ENCODE measurements at regions not wholly inside any gene's neighbourhood (a gene's known extent, or its start where the extent isn't known, plus 50 kb on each side); places are given as distances from the start of the nearest gene placed in this dataset.

GRCh38 chr13:37209621-37210580 is 104.4 kb upstream of the CSNK1A1L start:
- DNase-seq (ENCODE audit: low spot score), result no peak
- TF ChIP-seq CTCF (IDR thresholded peaks at IDR 0.05; ENCODE audit: unreplicated experiment), result no peak
- no peaks in the 10 kb centered on the region for H3K4me1 Mint-ChIP-seq (ENCODE audit: unreplicated experiment)
- H3K4me3 Mint-ChIP-seq (ENCODE audit: unreplicated experiment), result no peak overlapping the region
- no peaks in the 10 kb centered on the region for H3K9me3 Mint-ChIP-seq (ENCODE audit: unreplicated experiment)
- H3K27ac Mint-ChIP-seq (ENCODE audit: unreplicated experiment), result no peak overlapping the region
- H3K27me3 Mint-ChIP-seq (ENCODE audit: unreplicated experiment), result no peaks in the 10 kb centered on the region
- H3K36me3 Mint-ChIP-seq (ENCODE audit: low read depth, unreplicated experiment), result no peaks in the 10 kb centered on the region

GRCh38 chr13:37207691-37208451 is 102.4 kb upstream of the CSNK1A1L start:
- H3K4me3 Mint-ChIP-seq (ENCODE audit: unreplicated experiment), result no peak overlapping the region
- H3K9me3 Mint-ChIP-seq (ENCODE audit: unreplicated experiment), result no peaks in the 10 kb centered on the region
- DNase-seq (ENCODE audit: low spot score), result no peak
- H3K27ac Mint-ChIP-seq (ENCODE audit: unreplicated experiment), result no peak overlapping the region
- no peaks in the 10 kb centered on the region for H3K36me3 Mint-ChIP-seq (ENCODE audit: low read depth, unreplicated experiment)
- TF ChIP-seq CTCF (IDR thresholded peaks at IDR 0.05; ENCODE audit: unreplicated experiment), result no peak
- H3K27me3 Mint-ChIP-seq (ENCODE audit: unreplicated experiment), result no peaks in the 10 kb centered on the region
- H3K4me1 Mint-ChIP-seq (ENCODE audit: unreplicated experiment), result no peaks in the 10 kb centered on the region

- Mint-ChIP-seq H3K9me3 (ENCODE audit: unreplicated experiment) (no peaks in the 10 kb centered on the region), H3K4me3 (ENCODE audit: unreplicated experiment) (no peak overlapping the region)
- DNase-seq (ENCODE audit: low spot score), result no peak
Measured at GRCh38 chr13:37202264-37202663, 96.8 kb upstream of the CSNK1A1L start.

GRCh38 chr13:37201081-37201480 is 95.6 kb upstream of the CSNK1A1L start:
- DNase-seq (ENCODE audit: low spot score), result no peak
- H3K4me3 Mint-ChIP-seq (ENCODE audit: unreplicated experiment), result no peak overlapping the region
- H3K4me1 Mint-ChIP-seq (ENCODE audit: unreplicated experiment), result no peaks in the 10 kb centered on the region
- H3K36me3 Mint-ChIP-seq (ENCODE audit: low read depth, unreplicated experiment), result no peaks in the 10 kb centered on the region
- no peaks in the 10 kb centered on the region for H3K27me3 Mint-ChIP-seq (ENCODE audit: unreplicated experiment)
- H3K9me3 Mint-ChIP-seq (ENCODE audit: unreplicated experiment), result no peaks in the 10 kb centered on the region
- H3K27ac Mint-ChIP-seq (ENCODE audit: unreplicated experiment), result no peak overlapping the region
- no peak for TF ChIP-seq CTCF (IDR thresholded peaks at IDR 0.05; ENCODE audit: unreplicated experiment)

More at GRCh38 chr13:37202264-37202663, 96.8 kb upstream of the CSNK1A1L start:
- H3K27ac Mint-ChIP-seq (ENCODE audit: unreplicated experiment), result no peak overlapping the region
- H3K36me3 Mint-ChIP-seq (ENCODE audit: low read depth, unreplicated experiment), result no peaks in the 10 kb centered on the region
- H3K27me3 Mint-ChIP-seq (ENCODE audit: unreplicated experiment), result no peaks in the 10 kb centered on the region
- TF ChIP-seq CTCF (IDR thresholded peaks at IDR 0.05; ENCODE audit: unreplicated experiment), result no peak
- H3K4me1 Mint-ChIP-seq (ENCODE audit: unreplicated experiment), result no peaks in the 10 kb centered on the region

All from endothelial cell (in vitro differentiated cells).